GM18498 (cell line): ENCODE measurements at regions not wholly inside any gene's neighbourhood (a gene's known extent, or its start where the extent isn't known, plus 50 kb on each side); places are given as distances from the start of the nearest gene placed in this dataset.

ENCODE experiments used
- ATAC-seq: cut with Tn5 transposase; IDR thresholded peaks from one replicate; pipeline ENCODE4 v1.9.1; 2021; ENCODE audit warnings: mild to moderate bottlenecking, moderate library complexity; ENCODE audit not compliant: unreplicated experiment

- ATAC-seq: no peak
Measured at GRCh38 chr9:134271338-134272301, 54.6 kb upstream of the RXRA start.

DNA sequence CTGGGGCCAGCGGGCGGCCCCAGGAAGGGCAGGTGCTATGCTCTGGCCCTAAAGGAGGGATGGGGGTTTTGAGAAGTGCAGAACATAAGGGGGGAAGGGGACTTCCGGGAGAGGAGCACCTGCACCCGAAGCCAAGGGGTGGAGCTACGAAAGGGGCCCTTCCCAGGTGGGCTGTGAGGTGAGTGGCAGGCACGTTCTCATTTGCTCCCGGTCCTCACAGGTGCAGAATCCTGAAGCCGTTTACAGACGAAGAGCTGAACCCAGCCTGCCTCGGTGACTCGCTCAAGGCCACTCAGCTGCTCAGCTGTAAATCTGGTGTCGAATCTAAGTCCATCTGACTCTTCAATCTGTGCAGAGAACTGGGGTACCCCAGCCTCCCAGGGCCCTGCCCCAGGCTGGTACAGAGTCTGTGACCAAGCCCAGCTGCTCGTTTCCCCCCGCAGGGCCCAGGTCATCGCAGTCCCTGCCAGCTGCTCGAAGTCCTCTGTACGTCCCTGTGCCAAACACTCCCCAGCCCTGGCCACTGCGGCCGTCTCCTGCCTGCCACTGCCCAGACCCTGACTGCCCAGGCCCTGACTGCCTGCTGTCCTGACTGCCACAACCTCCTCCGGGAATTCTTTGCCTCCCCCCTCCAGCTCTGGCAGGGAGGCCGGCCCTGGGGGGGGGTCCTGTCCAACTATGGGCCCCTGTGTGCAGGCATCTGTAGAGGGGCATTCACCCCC lies 53.8 kb upstream of the RXRA start:
- no peak for ATAC-seq

- no peak for ATAC-seq
Measured at GRCh38 chr9:134273647-134274046, 52.6 kb upstream of the RXRA start.

DNA sequence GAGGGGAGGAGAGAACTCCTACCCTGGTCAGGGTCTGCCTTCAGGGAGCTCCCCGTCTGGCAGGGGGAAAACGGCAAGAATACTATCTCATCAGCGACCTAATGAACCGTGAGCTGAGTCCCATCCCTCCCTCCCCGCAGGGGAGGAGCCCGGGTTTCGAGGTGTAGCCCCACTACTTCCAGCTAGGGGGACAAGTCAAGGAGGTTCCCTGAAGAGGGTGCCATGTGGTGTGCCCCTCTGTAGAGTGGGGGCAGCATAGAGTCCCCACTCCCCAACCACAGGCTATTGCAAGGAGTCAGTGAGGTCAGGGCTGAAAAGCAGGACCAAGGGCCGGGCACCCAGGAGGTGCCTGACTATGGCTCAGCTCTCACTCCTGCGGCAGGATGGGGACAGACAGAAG lies 50.9 kb upstream of the RXRA start:
- no peak for ATAC-seq

DNA sequence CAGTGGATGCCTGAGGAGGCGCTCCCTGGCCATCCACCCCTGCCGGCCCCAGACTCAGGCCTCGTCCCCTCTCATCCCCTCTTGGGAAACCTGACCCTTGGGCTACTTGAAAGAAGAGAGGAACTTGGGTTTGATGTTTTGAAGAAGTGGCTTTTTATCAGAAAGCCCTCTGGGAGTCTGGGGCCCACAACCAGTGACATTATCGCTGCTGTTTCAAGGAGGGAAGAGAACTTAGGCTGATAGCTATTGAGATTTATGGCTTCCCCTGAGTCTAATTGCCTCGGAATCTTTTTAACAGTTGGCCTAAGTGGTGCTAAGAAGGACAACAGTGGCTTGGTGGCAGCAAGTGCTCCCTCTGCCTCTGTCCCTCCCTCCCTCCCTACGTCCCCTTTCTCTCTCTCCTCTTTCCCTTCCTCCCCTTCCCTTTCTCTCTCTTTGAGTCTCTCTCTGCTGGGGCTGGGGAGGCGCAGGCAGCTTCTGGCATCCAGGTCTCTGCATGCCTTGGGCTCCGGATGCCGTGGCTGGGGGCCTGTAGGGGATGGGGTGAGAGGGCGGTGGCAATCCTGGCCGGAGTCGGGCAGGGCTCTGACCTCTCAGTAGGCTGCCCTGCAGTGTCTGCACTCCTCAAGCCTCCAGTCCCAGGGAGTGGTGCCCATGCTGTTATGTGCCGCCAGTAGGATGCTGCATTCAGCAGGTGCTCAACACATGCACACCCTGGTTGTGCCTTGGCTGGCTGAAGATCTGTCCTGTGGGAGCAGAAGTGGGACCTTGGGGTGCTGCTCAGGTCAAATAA lies 49.6 kb upstream of the RXRA start:
- no peak for ATAC-seq
